B cell (primary cell): ENCODE measurements at regions not wholly inside any gene's neighbourhood (a gene's known extent, or its start where the extent isn't known, plus 50 kb on each side); places are given as distances from the start of the nearest gene placed in this dataset.

ENCODE experiments used
- CTCF ChIP-seq: fragments of 200-600 bp; IDR thresholded peaks from one replicate; pipeline ENCODE4 v1.8.0; 2022; ENCODE audit warnings: antibody characterized with exemption, mild to moderate bottlenecking
- EZH2 ChIP-seq: IDR thresholded peaks from 2 replicates; pipeline ENCODE4 v1.6.1; 2012; ENCODE audit warnings: borderline replicate concordance, low read depth, mild to moderate bottlenecking, moderate library complexity, low read length; ENCODE audit not compliant: insufficient read depth, poor library complexity, severe bottlenecking

GRCh38 chr4:100872811-100873210 is 355.0 kb upstream of the EMCN start:
- no peak for TF ChIP-seq CTCF
- no peak for TF ChIP-seq EZH2
